GM19193 (cell line): ENCODE measurements at regions not wholly inside any gene's neighbourhood (a gene's known extent, or its start where the extent isn't known, plus 50 kb on each side); places are given as distances from the start of the nearest gene placed in this dataset.

Experiments
- POLR2A ChIP-seq: IDR thresholded peaks from 4 replicates; pipeline ENCODE4 v1.6.1; 2011; ENCODE audit not compliant: insufficient read depth, insufficient read length; ENCODE audit errors: extremely low read depth

DNA sequence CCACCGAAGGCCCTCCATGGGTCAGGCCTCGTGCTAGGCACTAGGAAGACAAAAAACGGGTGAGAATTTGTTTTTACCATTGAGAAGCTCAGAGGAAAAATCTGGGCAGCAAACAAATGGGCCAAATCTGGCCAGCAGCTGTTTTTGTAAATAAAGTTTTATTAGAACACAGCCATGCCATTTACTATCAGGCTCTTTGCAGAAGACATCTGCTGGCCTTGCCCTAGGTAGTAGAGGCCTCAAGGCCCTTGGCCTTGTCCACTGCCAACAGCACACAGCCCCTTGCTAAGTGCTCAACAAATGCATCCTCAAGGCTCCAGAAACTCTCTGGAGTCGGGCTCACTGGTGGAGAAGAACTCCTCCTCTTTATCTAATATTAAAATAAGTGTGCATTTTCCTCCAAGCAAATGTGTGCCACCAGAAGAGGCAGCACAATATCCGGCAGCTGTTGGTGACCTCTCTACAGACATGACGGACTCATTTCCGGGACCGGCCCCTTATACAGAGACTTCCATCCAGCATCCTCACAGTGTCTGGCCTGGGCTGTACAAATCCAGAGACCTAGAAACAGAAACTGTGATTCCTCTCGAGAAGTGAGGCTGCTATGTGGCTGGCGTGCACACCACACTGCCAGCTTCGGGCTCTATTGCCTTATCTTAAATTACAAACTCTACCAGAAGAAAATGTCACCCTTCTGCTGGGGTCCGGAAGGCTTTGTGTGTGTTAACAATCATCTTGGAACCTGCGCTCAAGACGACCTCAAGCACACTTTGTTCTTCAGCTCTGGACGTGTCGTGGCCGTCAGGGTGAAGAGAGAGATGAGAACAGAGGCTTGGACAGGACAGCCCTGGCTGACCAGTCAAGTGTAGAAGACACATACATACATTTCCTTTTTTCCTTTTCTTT lies 203.9 kb downstream of the TOMM20 start:
- TF ChIP-seq POLR2A: no peak

DNA sequence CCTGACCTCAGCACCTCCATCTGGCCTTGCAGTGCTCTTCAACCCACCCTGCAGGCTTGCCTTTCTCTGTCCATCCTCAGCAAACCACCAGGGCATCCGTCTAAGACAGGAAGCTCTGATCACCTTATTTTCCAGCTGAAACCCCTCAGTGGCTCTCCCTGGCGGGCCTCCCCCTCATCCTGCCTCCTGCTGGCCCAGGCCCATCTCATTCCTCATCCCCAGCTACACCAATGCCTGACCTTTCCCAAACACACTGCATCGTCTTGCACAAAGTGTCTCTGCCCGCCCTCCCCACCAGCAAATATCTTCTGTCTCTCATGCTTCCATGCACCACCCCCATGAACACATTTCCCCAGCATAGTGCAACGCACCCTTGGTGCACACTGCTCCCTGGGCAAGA lies 205.0 kb downstream of the TOMM20 start:
- no peak for TF ChIP-seq POLR2A

DNA sequence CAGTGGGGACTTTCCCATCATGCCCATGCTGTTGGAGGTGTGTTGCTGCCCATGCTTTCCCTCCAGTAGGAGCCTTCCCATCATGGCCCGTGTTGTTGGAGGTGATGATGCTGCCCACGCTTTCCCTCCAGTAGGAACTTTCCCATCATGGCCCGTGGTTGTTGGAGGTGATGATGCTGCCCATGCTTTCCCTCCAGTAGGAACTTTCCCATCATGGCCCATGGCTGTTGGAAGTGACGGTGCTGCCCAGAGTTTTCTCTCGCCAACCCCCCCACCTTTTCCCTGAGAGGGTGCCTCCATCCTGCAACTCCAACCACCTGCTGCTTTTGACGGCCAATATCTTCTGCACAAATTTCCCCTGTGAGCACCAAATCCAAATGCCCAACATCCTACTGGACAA lies 205.7 kb downstream of the TOMM20 start:
- TF ChIP-seq POLR2A: no peak

DNA sequence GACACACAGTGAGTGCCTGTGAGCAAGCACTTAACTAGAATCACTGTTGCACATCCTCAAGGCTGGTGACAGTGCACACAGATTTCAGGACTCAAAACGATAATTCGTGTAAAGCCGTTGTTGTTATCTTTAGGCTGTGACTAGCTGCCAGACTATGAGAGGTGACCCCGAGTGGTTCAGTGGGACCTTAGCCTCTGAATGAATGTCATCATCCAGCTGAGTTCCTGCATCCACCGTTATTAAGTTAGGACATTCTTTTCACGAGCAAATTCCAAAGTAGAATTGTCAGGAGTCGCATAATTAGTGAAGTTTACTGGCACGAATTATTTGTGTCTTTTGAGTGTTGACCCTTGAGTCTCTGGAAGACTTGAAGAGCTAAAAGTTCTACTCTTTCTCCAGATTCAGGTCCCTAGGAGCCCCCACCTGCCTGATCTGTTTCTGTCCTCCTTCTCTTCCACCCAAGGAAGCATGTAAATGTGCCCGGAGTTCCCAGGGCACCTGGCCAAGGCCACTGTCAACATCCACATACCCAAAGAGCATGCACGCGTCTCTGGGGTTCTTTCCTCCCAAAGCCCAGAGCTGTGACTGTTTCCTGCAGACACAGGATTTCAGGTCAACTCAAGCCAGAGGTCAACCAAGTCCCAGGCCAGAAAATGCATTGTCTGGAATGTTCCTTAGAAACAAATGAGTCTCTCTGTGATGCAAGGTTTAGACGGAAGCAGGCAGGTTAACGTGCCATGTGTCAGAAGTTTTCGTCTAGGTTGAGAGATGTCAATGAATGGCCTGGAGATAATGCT lies 207.2 kb downstream of the TOMM20 start:
- no peak for TF ChIP-seq POLR2A

DNA sequence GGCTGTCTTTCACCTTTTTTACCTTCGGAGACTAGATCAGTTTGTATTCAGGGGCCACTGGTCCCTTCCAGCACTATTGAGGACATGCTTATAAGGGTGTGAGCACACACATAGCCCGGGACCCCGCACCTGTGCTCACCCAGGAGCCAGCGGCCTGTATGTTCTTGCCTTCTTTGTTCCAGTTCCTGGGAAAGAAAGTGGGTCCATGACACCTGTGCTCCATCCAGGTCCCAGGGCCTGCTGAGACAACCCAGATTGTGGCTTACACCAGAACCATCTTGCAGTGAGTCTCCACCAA lies 207.8 kb downstream of the TOMM20 start:
- no peak for TF ChIP-seq POLR2A

DNA sequence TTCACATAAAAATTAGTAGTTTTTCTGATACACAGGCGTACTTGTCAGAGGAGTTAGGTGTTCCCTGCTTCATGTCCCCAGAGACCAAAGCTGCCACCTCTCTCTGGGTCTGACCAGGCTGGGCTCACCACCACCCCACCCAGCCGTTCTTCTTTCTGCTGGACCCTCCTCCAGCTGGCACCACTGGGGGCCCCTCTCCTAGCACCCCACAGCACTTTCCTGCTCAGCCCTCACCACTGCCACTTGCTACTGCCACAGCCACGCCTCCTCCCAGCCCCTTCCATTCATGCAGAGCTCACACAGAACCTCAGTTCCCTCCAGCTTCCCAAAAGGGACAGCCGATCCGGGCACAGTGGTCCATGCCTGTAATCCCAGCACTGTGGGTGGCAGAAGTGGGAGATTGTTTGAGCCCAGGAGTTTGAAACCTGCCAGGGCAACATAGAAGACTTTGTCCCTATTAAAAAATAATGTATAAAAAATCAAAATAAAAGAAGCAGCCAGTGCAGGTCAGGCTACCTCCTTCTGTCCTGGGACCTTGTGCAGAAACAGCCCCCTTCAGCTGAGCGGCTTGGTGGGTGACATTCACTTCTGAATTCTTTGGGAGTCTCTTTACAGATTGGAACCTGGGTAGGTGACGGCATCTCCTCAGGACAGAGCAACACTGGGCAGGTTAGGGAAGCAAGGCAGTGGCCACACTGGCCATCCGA lies 208.3 kb downstream of the TOMM20 start:
- no peak for TF ChIP-seq POLR2A

DNA sequence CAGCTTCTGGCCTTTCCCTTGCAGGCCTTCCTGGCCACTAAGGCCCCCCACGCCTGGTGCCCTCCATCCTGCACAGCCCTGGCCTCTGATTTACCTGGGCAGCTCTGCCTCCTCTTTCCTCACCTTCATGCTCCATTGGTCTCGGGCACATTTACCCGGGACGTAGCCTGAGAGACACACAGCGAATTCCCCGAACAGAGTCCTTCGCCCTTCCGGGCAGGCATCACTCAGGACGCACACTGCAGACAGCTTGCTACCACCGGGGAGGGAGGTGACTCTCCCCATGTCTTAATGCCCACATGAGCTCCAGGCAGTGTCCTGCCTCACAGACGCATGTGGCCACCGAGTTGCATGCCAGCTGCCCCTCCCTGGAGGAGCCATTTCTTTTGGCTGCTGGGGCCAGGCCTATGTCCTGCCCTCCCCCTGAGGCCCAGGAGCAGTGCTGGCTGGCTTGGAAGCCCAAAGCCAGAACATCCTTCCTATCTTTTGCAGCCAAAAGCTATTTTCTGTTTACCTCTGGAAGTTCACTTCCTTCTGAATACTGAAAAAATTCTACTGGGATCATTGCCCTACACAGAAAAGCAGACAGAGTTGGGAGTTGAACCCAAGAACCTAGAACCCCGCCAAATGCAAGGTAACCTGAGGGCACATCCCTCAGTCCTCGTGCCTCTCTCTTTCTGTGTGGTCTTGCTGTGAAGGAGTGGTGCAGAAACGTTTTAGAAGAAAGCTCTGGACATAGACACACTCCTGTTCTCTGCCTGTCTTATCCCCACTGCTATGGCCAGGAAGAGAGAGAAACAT lies 209.5 kb downstream of the TOMM20 start:
- no peak for TF ChIP-seq POLR2A

DNA sequence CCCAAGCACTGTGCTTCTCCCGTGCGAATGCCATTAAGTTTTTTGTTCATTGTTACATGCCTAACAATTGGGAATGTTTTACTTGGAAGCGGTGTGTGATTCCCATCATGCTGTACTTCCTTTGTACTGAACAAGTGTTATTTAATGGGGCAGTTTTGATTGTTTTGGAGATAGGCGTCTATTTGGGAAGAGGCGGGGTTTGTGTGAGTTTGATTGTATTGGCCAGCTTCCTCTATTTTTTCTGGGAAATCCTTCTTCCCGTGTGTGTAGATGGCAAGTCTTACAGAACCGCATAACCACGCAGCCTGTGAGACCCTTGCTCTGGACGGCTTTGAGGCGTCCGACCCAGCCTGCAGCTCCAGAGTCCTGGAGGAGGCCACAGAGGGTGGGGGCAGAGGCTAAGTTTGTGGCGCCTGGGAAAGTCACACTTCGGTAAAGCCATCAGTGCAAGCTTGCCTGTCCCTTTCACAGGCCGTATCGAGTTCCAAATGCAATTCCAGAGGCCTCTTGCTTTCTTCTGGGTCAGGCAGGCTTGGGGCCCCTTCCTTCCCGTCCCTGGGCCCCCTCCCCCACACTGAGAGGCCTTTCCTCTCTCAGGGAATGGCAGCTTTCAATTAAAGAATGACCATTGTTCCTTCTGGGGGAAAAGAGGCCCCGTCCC lies 210.3 kb downstream of the TOMM20 start:
- no peak for TF ChIP-seq POLR2A

DNA sequence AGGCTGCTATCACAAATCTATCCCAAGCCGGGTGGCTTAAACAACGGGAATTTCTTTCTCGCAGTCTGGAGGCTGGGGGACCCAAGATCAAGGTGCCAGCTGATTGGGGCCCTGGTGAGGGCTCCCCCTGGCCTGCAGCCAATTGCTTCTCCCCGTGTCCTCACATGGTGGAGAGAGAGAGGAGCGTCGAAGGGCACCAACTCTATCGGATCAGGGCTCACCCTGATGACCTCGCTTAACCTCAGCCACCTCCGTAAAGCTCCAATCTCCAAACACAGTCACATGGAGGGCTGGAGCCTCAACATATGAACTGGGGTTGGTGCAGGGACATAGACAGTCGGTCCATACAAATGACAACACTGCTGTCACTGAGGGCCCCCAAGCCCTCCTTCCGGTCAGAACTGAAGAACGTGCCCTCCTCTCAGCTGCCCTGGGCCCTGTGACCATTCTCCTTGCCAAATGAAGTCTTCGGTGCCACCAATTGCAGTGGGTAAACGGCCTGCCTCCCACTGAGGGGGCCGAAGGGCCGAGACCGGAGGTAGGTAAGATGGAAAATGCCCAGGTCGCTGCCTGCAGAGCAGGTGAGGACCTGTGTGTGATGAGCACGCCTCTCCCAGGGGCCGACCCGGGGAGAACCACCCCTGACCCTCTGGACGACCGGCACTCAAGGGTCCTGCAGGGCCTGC lies 211.0 kb downstream of the TOMM20 start:
- no peak for TF ChIP-seq POLR2A

DNA sequence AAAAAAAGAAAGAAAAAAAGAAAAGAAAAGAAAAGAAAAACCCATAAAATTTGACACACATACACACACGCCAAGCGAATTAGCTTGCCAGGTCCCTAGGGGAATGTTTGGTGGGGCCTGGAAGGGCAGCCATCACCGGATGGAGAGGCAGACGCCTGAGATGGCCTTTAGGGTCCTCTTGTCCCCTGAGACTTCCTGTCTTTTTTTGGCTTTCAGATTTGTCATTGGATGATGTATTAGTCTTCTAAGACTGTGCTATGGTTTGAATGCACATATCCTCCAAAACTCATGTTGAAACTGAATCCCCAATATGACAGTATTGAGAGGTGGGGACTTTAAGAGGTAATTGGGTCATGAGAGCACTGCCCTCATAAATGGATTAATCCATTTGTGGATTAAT lies 211.8 kb downstream of the TOMM20 start:
- no peak for TF ChIP-seq POLR2A

DNA sequence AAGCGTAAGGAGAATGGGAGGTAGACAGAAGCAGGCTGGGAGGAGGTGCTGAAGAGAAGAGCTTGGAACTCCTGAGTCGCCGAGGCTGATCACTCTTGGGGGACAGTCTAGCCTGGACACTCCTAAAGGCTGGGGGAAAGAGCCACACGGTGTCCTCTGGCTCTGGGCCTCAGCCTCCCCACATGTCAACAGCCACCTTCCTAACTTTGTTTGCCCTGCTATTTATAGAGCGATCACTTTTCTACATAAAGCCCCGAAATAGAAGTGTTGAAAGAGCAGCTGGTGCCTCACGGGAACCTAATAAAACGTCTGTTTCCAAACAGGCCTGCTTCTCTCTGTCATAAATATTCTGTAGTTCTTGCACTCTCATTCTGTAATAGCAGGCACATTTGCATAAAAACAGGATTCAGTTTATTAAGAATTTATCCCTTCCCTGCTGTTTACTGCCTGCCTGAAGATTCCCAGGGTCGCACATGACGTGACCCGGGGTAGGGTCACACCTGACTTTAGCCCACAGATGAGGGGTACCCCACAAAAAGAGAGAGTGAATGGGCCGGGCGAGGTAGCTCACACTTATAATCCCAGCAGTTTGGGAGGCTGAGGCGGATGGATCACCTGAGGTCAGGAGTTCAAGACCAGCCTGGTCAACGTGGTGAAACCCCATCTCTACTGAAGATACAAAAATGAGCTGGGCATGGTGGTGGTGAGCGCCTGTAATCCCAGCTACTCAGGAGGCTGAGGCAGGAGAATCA lies 212.5 kb downstream of the TOMM20 start:
- TF ChIP-seq POLR2A: no peak

DNA sequence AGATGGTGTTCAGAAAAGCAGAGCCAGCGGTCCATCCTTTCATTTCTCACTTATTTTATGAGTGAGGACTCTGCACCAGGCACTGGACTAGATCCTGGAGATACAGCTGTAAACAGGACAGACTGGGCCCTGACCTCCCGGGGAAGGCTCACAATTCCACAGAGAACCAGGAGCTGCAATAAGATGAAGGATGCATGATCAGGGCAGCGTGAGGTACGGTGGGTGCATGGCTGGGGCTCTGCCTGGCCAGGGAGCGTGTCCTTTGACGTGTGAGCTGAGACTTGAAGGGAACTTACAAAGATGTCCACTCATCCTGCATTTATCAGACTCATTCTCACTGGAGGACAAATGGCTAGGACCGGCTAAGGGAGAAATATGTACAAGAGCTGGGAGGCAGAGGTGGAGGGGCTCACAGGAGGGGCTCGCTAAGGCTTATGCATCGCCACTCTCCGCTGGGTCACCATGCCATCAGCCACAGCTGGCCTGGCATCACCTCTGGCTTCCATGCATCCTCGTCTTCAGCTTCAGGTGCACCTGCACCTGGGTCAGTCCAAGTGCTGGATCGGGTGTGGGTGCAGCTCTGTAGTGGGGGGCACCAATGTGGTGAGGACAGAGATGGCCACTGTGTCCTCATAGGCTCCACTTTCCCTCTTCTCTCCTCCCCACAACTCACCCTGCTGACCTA lies 213.9 kb downstream of the TOMM20 start:
- TF ChIP-seq POLR2A: no peak

DNA sequence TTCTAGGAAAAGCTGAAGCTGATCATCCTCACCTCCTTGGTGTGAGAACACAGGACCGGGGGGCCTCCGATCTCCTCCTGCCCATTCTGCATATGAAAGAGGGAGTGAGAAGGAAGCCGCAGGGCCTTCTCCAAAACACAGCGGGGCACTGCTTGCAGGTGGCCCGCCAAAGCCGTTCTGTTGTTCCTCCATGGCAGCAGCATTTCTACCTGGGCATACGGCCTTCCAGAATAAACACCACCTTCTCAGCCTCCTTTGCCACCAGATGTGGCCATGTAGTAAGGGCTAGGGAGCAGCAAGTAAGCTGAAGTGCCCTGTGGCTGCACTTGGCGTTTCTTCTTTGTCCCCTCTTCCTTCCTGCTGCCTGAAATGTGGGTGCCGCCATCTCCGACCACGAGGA lies 214.9 kb downstream of the TOMM20 start:
- TF ChIP-seq POLR2A: no peak

DNA sequence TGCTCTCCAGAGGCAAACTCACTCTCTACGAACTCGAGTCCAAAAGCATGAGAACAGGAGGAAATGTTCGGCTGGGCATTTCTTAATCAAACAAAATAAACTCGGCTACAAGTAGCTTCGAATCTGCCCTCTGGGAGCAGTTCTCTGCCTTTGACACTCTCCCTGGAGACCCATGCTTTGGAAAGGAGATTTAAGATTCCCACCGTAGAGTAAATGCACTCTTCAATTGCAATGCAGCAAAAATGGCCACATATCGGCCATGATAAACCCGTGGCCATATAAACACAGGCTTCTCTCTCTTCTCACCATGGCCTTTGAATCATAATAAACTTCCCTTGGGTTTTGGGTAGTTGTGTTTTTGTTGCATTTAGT lies 215.4 kb downstream of the TOMM20 start:
- no peak for TF ChIP-seq POLR2A
